HepG2 (cell line): ENCODE measurements at regions not wholly inside any gene's neighbourhood (a gene's known extent, or its start where the extent isn't known, plus 50 kb on each side); places are given as distances from the start of the nearest gene placed in this dataset.

Experiments
- ATAC-seq: fragments of 200-7000 bp; cut with Tn5 transposase; 3 replicates; pipeline ENCODE4 v1.9.1; 2020; ENCODE audit warnings: mild to moderate bottlenecking, moderate library complexity
- BruUV-seq: library from RNA; stranded (reverse); fragments of 400-500 nt; replicated peaks from 2 replicates; lab custom pipeline; 2021; lab: Mats Ljungman, UMichigan
- CTCF ChIA-PET: fragments of 300-600 bp; formaldehyde crosslinking; extraction: SDS; loops from one replicate; lab custom pipeline; 2021; ENCODE audit warnings: low total read pairs, inconsistent platforms, low intra/inter-chr PET ratio; lab: Yijun Ruan, JAX
- POLR2A ChIA-PET: fragments of 350-600 bp; sonication (Branson Sonifier 250); formaldehyde crosslinking; loops from one replicate; lab custom pipeline; 2020; ENCODE audit warnings: antibody characterized with exemption, inconsistent platforms; lab: Yijun Ruan, JAX
- DNase-seq: peaks from one replicate; pipeline ENCODE4 v3.0.0-alpha.2; 2015; ENCODE audit warnings: low spot score
- FAIRE-seq: peaks from 3 replicates; lab custom pipeline; 2011; peaks lifted over from hg19 to GRCh38; lab: Jason Lieb, UNC
- H2AFZ ChIP-seq: one replicate; pipeline ENCODE4 v1.6.1; 2011; ENCODE audit warnings: low read length, inconsistent platforms
- H3K27ac ChIP-seq: fragments of 300-600 bp; 3 replicates; pipeline ENCODE4 v1.8.0; 2011; ENCODE audit warnings: mixed run types, mild to moderate bottlenecking, mixed read lengths, low read length, inconsistent platforms; ENCODE audit not compliant: insufficient read depth; ENCODE audit errors: extremely low read length
- H3K27me3 ChIP-seq, 2 experiments: fragments of 200-600 bp in 1 of 2; 2 replicates in 1 of 2; 3 replicates in 1 of 2; pipeline versions ENCODE4 v1.6.0 to v1.8.0; 2011; ENCODE audit warnings: low read length in 2 of 2, mild to moderate bottlenecking in 2 of 2, moderate library complexity in 2 of 2, inconsistent platforms in 1 of 2; ENCODE audit not compliant: insufficient read depth in 2 of 2, control insufficient read depth in 1 of 2
- H3K36me3 ChIP-seq, 2 experiments: fragments of 200-600 bp in 1 of 2; replicated peaks in 1 of 2; 2 replicates in 1 of 2; 3 replicates in 1 of 2; pipeline versions ENCODE4 v1.5.1 to v1.8.0; 2011; ENCODE audit warnings: low read length in 2 of 2, inconsistent platforms in 1 of 2; ENCODE audit not compliant: insufficient read depth in 2 of 2, control insufficient read depth in 1 of 2
- H3K4me1 ChIP-seq: 2 replicates; pipeline ENCODE4 v1.5.1; 2012; ENCODE audit warnings: low read length, inconsistent platforms; ENCODE audit not compliant: insufficient read depth
- H3K4me2 ChIP-seq: 2 replicates; pipeline ENCODE4 v1.6.0; 2011; ENCODE audit warnings: low read depth, low read length, inconsistent platforms
- H3K4me3 ChIP-seq, 3 experiments: fragments of 200-600 bp in 1 of 3; sonication (generic), shearing (Covaris generic) in 1 of 3; replicated peaks in 1 of 3; 2 replicates each; pipeline ENCODE4 v1.5.1; 2011 to 2016; ENCODE audit warnings: low read length in 3 of 3, inconsistent platforms in 2 of 3, low read depth in 2 of 3, mild to moderate bottlenecking in 2 of 3, control low read depth in 1 of 3, mixed read lengths in 1 of 3; ENCODE audit not compliant: insufficient read depth in 1 of 3
- H3K79me2 ChIP-seq: one replicate; pipeline ENCODE4 v1.6.1; 2011; ENCODE audit warnings: low read length, inconsistent platforms; ENCODE audit not compliant: insufficient read depth
- H3K9ac ChIP-seq: 2 replicates; pipeline ENCODE4 v1.6.0; 2011; ENCODE audit warnings: mild to moderate bottlenecking, low read depth, low read length, inconsistent platforms; ENCODE audit not compliant: insufficient read depth
- H3K9me3 ChIP-seq: 2 replicates; pipeline ENCODE4 v1.5.1; 2012; ENCODE audit warnings: mild to moderate bottlenecking, low read length
- H4K20me1 ChIP-seq: 2 replicates; pipeline ENCODE4 v1.6.0; 2011; ENCODE audit warnings: inconsistent platforms, mild to moderate bottlenecking, low read length, moderate library complexity; ENCODE audit not compliant: insufficient read depth
- BCL6 ChIP-seq: IDR thresholded peaks from 2 replicates; pipeline ENCODE4 v1.6.1; 2016; ENCODE audit warnings: missing genetic modification reagents, missing compliant biosample characterization
- CENPT ChIP-seq: sonication (generic); formaldehyde crosslinking; IDR thresholded peaks from 2 replicates; pipeline ENCODE4 v1.8.0; 2022; ENCODE audit warnings: low read depth, mild to moderate bottlenecking, moderate library complexity, missing genetic modification reagents
- FOXC1 ChIP-seq: sonication (generic); formaldehyde crosslinking; IDR thresholded peaks from 2 replicates; pipeline ENCODE4 v1.8.0; 2022; ENCODE audit warnings: mild to moderate bottlenecking, missing genetic modification reagents, borderline replicate concordance
- FOXP1 ChIP-seq, 2 experiments: fragments of 450-650 bp in 1 of 2; IDR thresholded peaks; 2 replicates each; pipeline ENCODE4 v1.6.1; 2017 to 2018; ENCODE audit warnings: antibody characterized with exemption in 1 of 2
- HNRNPK ChIP-seq: fragments of 200-400 bp; formaldehyde crosslinking; IDR thresholded peaks from 2 replicates; pipeline ENCODE4 v1.6.1; 2018; ENCODE audit warnings: low read length, low read depth, moderate library complexity, mild to moderate bottlenecking; ENCODE audit not compliant: poor library complexity, severe bottlenecking
- MBNL3 ChIP-seq: fragments of 250-450 bp; sonication (Bioruptor Pico); conservative IDR thresholded peaks from 2 replicates; pipeline ENCODE4 v1.8.0; 2022; ENCODE audit warnings: mild to moderate bottlenecking, inconsistent platforms
- PAWR ChIP-seq: sonication (generic); formaldehyde crosslinking; IDR thresholded peaks from 2 replicates; pipeline ENCODE4 v1.4.0; 2020; ENCODE audit warnings: missing genetic modification reagents, mild to moderate bottlenecking, borderline replicate concordance
- RARG ChIP-seq: sonication (generic); formaldehyde crosslinking; IDR thresholded peaks from 2 replicates; pipeline ENCODE4 v1.4.0; 2020; ENCODE audit warnings: low read depth, mild to moderate bottlenecking, missing genetic modification reagents
- ZBTB21 ChIP-seq: sonication (generic); formaldehyde crosslinking; IDR thresholded peaks from 2 replicates; pipeline ENCODE4 v1.4.0; 2020; ENCODE audit warnings: missing genetic modification reagents
- ZNF337 ChIP-seq: sonication (generic); formaldehyde crosslinking; IDR thresholded peaks from 2 replicates; pipeline ENCODE4 v1.5.1; 2020; ENCODE audit warnings: missing genetic modification reagents, low read depth, mild to moderate bottlenecking, borderline replicate concordance
- ZNF34 ChIP-seq: sonication (generic); formaldehyde crosslinking; IDR thresholded peaks from 2 replicates; pipeline ENCODE4 v1.4.0; 2020; ENCODE audit warnings: mild to moderate bottlenecking, missing genetic modification reagents, borderline replicate concordance
- ZNF460 ChIP-seq: sonication (generic); formaldehyde crosslinking; IDR thresholded peaks from 2 replicates; pipeline ENCODE4 v1.5.1; 2020; ENCODE audit warnings: missing genetic modification reagents, mild to moderate bottlenecking, borderline replicate concordance
- ZSCAN29 ChIP-seq: sonication (generic); formaldehyde crosslinking; conservative IDR thresholded peaks from 2 replicates; pipeline ENCODE4 v1.4.0; 2020; ENCODE audit warnings: mild to moderate bottlenecking, missing genetic modification reagents
- WGBS: methylation state at CpG from one replicate; pipeline ENCODE4 v1.1.6; 2017; ENCODE audit warnings: low lambda C conversion rate; 5-methylcytosine and 5-hydroxymethylcytosine counted together
- in situ Hi-C: cut with HindIII; loops from 2 replicates; pipeline ENCODE4 v1.10.0; 2017; ENCODE audit warnings: low pct_unique_long_range_greater_than_20kb; ENCODE audit not compliant: extremely low pct_ligation_motif_present
- intact Hi-C: fragments of 100-400 bp; cut with micrococcal nuclease; formaldehyde crosslinking; loops from one replicate; pipeline ENCODE4 v1.10.0; 2022; ENCODE audit not compliant: unreplicated experiment

- H3K27ac ChIP-seq, result no peak overlapping the region
- DNase-seq (no peak), FAIRE-seq (no peak), ATAC-seq (no peak)
- no peak overlapping the region for H2AFZ ChIP-seq
- peaks cover 95% of the 10 kb centered on the region for H3K9me3 ChIP-seq
- no peaks in the 10 kb centered on the region for H3K36me3 ChIP-seq
- H3K9ac ChIP-seq, result no peak overlapping the region
- ChIA-PET CTCF (no interaction called here), POLR2A (no interaction called here)
- H3K27me3 ChIP-seq, result no peaks in the 10 kb centered on the region
- no peaks in the 10 kb centered on the region for H3K79me2 ChIP-seq
- WGBS, result 14% methylated on average over 4 of the region's 4 CpGs
- no peak overlapping the region for H3K4me3 ChIP-seq
- no peak overlapping the region for H3K4me2 ChIP-seq
- TF ChIP-seq CENPT (CRISPR knock-in tag) (no peak), FOXP1 (IDR thresholded peaks at IDR 0.05) (no peak), FOXP1 (CRISPR knock-in tag; IDR thresholded peaks at IDR 0.05) (no peak), ZBTB21 (CRISPR knock-in tag) (no peak), RARG (CRISPR knock-in tag) (no peak), HNRNPK (no peak), FOXC1 (CRISPR knock-in tag) (no peak), ZSCAN29 (no peak), ZNF34 (CRISPR knock-in tag) (no peak), ZNF460 (CRISPR knock-in tag) (no peak), MBNL3 (CRISPR knock-in tag) (no peak), PAWR (no peak), ZNF337 (CRISPR knock-in tag) (no peak), BCL6 (CRISPR knock-in tag) (no peak)
- in situ Hi-C loops, result no loop called here
- intact Hi-C loops, result no loop called here
- no peaks in the 10 kb centered on the region for H4K20me1 ChIP-seq
- no peaks in the 10 kb centered on the region for H3K4me1 ChIP-seq
- no TSS peak for BruUV-seq
These were observed 520.7 kb upstream of the TCF4 start for GRCh38 chr18:56108478-56109367.
